GM13976 (cell line): ENCODE measurements at regions not wholly inside any gene's neighbourhood (a gene's known extent, or its start where the extent isn't known, plus 50 kb on each side); places are given as distances from the start of the nearest gene placed in this dataset.
"Not testable (repeated sequence)": the region's sequence is repeated elsewhere in the genome, so short reads cannot be mapped to it uniquely, and the experiment has no call there.

Experiments
- DNase-seq: peaks from one replicate; pipeline ENCODE4 v3.0.0; 2012; ENCODE audit warnings: low spot score
- CTCF ChIP-seq: IDR thresholded peaks from 2 replicates; pipeline ENCODE4 v1.5.1; 2012; ENCODE audit warnings: borderline replicate concordance, mild to moderate bottlenecking; ENCODE audit not compliant: insufficient read depth; ENCODE audit errors: extremely low read depth, missing control alignments, control extremely low read depth
- in situ Hi-C: fragments of 300-500 bp; cut with MboI; formaldehyde crosslinking; loops from one replicate; pipeline ENCODE4 v1.12.0; 2022; ENCODE audit warnings: low sequenced_read_pairs, mixed read lengths, inconsistent platforms; ENCODE audit not compliant: unreplicated experiment

GRCh38 chr6:137975188-137975940, 108.3 kb downstream of the TNFAIP3 start:
- in situ Hi-C loops = no loop called here
- DNase-seq = peak; percentile 33
- peak; percentile 34 for TF ChIP-seq CTCF

GRCh38 chr6:137976430-137976829, 109.4 kb downstream of the TNFAIP3 start:
- in situ Hi-C loops = no loop called here
- no peak for TF ChIP-seq CTCF
- no peak for DNase-seq

- in situ Hi-C loops = no loop called here
- TF ChIP-seq CTCF = no peak
Observed at GRCh38 chr6:137977206-137977605, 110.1 kb downstream of the TNFAIP3 start.

GRCh38 chr6:137977814-137978213, 110.8 kb downstream of the TNFAIP3 start:
- TF ChIP-seq CTCF = no peak
- no peak for DNase-seq
- in situ Hi-C loops = no loop called here

More at GRCh38 chr6:137977206-137977605, 110.1 kb downstream of the TNFAIP3 start:
- DNase-seq = no peak

- TF ChIP-seq CTCF = no peak
- in situ Hi-C loops = no loop called here
- peak; percentile 29 for DNase-seq
Observed at GRCh38 chr6:137978252-137978896, 111.3 kb downstream of the TNFAIP3 start.

GRCh38 chr6:137979263-137979662, 112.2 kb downstream of the TNFAIP3 start:
- DNase-seq, in situ Hi-C loops: not testable (repeated sequence)

- in situ Hi-C loops = no loop called here
- TF ChIP-seq CTCF = no peak
- no peak for DNase-seq
Observed at GRCh38 chr6:137980777-137981176, 113.7 kb downstream of the TNFAIP3 start.
